ENCODE measurements at regions not wholly inside any gene's neighbourhood (a gene's known extent, or its start where the extent isn't known, plus 50 kb on each side); places are given as distances from the start of the nearest gene placed in this dataset.

GRCh38 chr9:8189881-8190280 lies 390.3 kb upstream of the DMAC1 start:
- no peak for TF ChIP-seq CTCF (IDR thresholded peaks at IDR 0.05)
- no peak for TF ChIP-seq EZH2phosphoT487 (IDR thresholded peaks at IDR 0.05)
- TF ChIP-seq EZH2 (IDR thresholded peaks at IDR 0.05), result no peak
